BE2C (cell line): ENCODE measurements at regions not wholly inside any gene's neighbourhood (a gene's known extent, or its start where the extent isn't known, plus 50 kb on each side); places are given as distances from the start of the nearest gene placed in this dataset.
A peak's percentile ranks its signal among the peaks of the same experiment; 100 is the strongest.

ENCODE experiments used
- DNase-seq: peaks from one replicate; pipeline ENCODE4 v3.0.0-alpha.2; 2020
- H3K27me3 ChIP-seq: fragments of 250-450 bp; sonication (Bioruptor Pico); 2 replicates; pipeline ENCODE4 v1.5.1; 2020; ENCODE audit warnings: mild to moderate bottlenecking
- H3K36me3 ChIP-seq: fragments of 250-450 bp; sonication (Bioruptor Pico); 2 replicates; pipeline ENCODE4 v1.5.1; 2020; ENCODE audit warnings: mild to moderate bottlenecking
- H3K4me1 ChIP-seq: fragments of 250-450 bp; sonication (Bioruptor Pico); 2 replicates; pipeline ENCODE4 v1.5.1; 2020
- H3K4me3 ChIP-seq: 2 replicates; pipeline ENCODE4 v1.5.1; 2011; ENCODE audit warnings: low read depth, low read length
- H3K9me3 ChIP-seq: fragments of 250-450 bp; sonication (Bioruptor Pico); 2 replicates; pipeline ENCODE4 v1.5.1; 2020
- TF ChIP-seq, protein P1 (sequence below): IDR thresholded peaks from 2 replicates; pipeline ENCODE4 v1.5.1; 2012; ENCODE audit warnings: mild to moderate bottlenecking, low read depth, low read length

DNA sequence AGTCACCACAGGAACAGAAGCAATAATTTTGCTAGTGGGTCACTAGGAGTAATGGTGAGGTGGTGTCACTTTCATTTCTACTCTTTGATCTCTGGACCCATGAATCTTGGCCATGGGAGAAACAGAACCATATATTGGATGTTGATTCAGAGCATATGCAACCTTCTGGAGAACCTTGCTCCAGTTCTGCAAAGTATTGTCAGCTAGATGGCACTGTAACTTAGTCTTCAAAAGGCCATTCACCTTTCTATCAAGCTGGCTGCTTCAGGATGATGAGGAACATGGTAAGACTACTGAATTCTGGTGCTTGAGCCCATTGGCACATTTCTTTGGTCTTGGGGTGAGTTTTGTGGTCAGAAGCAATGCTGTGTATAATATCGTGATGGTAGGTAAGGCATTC, 129.1 kb upstream of the FBN2 start:
- H3K9me3 ChIP-seq: no peaks in the 10 kb centered on the region
- no peak for DNase-seq
- H3K4me3 ChIP-seq: no peak overlapping the region
- H3K36me3 ChIP-seq: no peaks in the 10 kb centered on the region
- H3K27me3 ChIP-seq: no peaks in the 10 kb centered on the region
- TF ChIP-seq, protein P1, sequence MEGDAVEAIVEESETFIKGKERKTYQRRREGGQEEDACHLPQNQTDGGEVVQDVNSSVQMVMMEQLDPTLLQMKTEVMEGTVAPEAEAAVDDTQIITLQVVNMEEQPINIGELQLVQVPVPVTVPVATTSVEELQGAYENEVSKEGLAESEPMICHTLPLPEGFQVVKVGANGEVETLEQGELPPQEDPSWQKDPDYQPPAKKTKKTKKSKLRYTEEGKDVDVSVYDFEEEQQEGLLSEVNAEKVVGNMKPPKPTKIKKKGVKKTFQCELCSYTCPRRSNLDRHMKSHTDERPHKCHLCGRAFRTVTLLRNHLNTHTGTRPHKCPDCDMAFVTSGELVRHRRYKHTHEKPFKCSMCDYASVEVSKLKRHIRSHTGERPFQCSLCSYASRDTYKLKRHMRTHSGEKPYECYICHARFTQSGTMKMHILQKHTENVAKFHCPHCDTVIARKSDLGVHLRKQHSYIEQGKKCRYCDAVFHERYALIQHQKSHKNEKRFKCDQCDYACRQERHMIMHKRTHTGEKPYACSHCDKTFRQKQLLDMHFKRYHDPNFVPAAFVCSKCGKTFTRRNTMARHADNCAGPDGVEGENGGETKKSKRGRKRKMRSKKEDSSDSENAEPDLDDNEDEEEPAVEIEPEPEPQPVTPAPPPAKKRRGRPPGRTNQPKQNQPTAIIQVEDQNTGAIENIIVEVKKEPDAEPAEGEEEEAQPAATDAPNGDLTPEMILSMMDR: peak; percentile 29
- H3K4me1 ChIP-seq: no peaks in the 10 kb centered on the region

DNA sequence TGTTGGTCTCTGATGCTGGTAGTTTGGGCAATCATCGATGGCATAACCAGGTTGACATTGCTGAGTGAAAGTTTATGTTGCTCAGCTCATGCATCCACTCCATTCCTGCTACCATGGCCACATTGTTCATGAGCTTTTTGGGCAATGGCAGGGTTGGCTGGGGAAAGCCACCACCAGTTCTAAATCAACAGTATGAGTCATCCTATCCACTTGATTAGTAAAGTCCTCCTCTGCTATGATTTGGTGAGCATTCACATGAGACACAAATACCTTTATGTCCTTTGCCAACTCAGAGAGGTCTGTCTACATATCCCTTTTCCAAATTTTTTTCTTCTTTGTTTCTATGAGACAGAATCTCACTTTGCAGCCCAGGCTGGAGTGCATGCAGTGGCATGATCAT, 129.7 kb upstream of the FBN2 start:
- TF ChIP-seq, protein P1: no peak
- no peak for DNase-seq
- Histone ChIP-seq H3K27me3 (no peaks in the 10 kb centered on the region), H3K4me1 (no peaks in the 10 kb centered on the region), H3K4me3 (no peak overlapping the region), H3K36me3 (no peaks in the 10 kb centered on the region), H3K9me3 (no peaks in the 10 kb centered on the region)

DNA sequence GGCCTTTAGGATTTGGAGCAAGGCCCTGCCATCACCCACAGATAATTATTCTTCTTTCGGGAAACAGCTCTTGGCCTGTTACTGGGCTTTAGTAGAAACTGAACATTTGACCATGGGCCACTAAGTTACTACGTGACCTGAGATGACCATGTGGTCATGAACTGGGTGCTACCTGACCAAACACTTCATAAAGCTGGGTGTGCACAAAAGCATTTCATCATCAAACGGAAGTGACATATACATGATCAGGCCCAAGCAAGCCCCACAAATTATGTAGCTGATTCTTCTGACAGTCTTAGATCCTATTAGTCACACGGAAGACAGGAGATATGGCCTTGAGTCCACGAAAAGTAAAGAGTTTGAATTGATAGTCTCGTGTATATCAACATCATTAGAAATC, 130.9 kb upstream of the FBN2 start:
- Histone ChIP-seq H3K4me3 (no peak overlapping the region), H3K27me3 (no peaks in the 10 kb centered on the region), H3K4me1 (no peaks in the 10 kb centered on the region), H3K9me3 (no peaks in the 10 kb centered on the region), H3K36me3 (no peaks in the 10 kb centered on the region)
- TF ChIP-seq, protein P1: no peak
- no peak for DNase-seq

DNA sequence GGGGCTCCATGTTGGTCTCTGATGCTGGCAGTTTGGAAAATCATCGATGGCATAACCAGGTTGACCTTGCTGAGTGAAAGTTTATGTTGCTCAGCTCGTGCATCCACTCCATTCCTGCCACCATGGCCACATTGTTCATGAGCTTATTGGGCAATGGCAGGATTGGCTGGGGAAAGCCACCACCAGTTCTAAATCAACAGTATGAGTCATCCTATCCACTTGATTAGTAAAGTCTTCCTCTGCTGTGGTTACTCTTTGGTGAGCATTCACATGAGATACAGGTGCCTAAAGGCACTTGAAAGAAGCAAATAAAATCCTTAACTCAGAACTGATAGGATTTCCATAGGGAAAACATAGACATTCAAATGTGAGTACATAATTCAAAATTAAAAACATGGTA, 131.8 kb upstream of the FBN2 start:
- TF ChIP-seq, protein P1: no peak
- H3K4me1 ChIP-seq: no peaks in the 10 kb centered on the region
- H3K27me3 ChIP-seq: no peaks in the 10 kb centered on the region
- no peak overlapping the region for H3K4me3 ChIP-seq
- no peaks in the 10 kb centered on the region for H3K36me3 ChIP-seq
- no peak for DNase-seq
- H3K9me3 ChIP-seq: no peaks in the 10 kb centered on the region

DNA sequence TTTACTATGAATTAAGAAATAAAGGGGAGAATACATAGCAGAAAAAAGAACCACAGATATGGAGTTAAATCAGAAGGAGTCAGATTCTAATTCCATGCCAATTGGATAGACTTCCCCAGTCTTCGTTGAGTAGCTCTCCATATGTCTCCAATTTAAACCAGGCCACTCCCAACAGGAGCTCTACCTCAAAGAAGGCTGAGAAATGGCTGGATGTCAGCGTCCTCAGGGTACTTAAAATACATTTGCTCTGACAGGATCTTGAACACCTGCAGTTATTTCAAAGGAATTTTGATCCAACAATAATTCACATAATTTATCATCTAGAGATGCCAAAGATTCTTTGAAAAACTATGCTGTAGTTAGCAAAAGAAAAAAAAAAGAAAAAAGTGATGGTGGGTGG, 133.9 kb upstream of the FBN2 start:
- TF ChIP-seq, protein P1: no peak
- Histone ChIP-seq H3K4me1 (no peaks in the 10 kb centered on the region), H3K27me3 (no peaks in the 10 kb centered on the region), H3K36me3 (no peaks in the 10 kb centered on the region), H3K9me3 (no peaks in the 10 kb centered on the region), H3K4me3 (no peak overlapping the region)
- no peak for DNase-seq

DNA sequence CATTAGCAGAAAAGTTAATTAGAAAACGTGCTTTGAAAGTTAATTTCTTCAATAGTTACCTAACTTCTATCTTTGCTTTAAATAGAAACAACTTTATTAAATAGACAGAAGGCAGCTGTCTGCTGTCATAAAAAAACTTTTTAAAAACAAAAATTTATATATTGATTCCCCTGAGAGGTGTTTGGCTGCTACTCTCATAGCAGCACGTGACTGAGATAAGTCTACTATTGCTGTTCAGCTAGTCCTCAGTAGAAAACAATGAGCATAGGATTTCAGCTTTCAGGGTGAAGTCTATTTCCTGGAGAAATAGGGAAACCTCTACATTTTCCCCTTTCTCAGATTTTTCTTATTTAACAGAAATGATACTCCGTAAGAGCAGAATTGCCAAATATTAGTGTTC, 135.0 kb upstream of the FBN2 start:
- H3K4me1 ChIP-seq: no peaks in the 10 kb centered on the region
- no peak overlapping the region for H3K4me3 ChIP-seq
- no peaks in the 10 kb centered on the region for H3K9me3 ChIP-seq
- no peaks in the 10 kb centered on the region for H3K27me3 ChIP-seq
- H3K36me3 ChIP-seq: no peaks in the 10 kb centered on the region
- TF ChIP-seq, protein P1: no peak
- DNase-seq: no peak
